ENCODE measurements at regions not wholly inside any gene's neighbourhood (a gene's known extent, or its start where the extent isn't known, plus 50 kb on each side); places are given as distances from the start of the nearest gene placed in this dataset.

DNA sequence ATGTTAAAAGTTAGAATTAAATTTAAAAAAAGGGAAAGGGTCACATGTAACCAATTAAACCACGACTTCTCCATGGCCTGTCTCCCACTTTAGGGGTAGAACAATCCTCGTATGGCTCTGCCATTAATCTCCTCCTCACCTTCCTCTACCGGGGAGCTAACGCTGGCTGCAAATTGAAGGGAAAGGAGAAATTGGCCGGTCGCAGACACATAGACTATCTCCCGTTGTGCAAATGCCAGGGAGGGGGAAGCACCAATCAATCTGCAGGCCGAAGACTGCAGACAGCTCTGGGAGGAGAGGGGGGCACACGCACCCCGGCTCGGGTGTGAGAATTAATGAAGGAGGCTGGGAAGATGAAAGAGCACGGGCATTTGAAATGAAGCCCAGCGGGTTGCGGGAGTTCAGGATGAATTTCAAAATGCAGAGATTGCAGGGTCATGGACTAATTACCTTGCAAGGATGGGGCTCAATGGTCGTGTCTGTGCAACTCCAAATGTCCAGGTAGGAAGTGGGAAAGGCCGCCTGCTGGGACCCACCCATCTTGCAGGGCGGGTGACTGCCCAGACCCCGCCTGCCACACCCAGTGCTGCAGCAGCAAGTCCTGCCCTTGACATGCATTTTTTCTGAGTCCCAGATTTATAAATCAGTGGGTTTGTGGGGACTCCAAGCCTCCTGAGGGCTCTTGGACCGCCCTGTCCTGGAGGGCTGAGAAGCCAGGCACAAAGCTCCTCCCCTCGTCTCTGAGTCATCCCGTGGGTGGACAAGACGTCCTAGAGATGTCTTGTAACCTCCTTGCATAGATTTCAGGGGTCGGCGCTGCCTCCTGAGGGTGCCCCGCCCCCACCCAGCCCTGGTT lies 534.2 kb downstream of the TBC1D22A start:
- TF ChIP-seq, protein P1, sequence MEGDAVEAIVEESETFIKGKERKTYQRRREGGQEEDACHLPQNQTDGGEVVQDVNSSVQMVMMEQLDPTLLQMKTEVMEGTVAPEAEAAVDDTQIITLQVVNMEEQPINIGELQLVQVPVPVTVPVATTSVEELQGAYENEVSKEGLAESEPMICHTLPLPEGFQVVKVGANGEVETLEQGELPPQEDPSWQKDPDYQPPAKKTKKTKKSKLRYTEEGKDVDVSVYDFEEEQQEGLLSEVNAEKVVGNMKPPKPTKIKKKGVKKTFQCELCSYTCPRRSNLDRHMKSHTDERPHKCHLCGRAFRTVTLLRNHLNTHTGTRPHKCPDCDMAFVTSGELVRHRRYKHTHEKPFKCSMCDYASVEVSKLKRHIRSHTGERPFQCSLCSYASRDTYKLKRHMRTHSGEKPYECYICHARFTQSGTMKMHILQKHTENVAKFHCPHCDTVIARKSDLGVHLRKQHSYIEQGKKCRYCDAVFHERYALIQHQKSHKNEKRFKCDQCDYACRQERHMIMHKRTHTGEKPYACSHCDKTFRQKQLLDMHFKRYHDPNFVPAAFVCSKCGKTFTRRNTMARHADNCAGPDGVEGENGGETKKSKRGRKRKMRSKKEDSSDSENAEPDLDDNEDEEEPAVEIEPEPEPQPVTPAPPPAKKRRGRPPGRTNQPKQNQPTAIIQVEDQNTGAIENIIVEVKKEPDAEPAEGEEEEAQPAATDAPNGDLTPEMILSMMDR (IDR thresholded peaks at IDR 0.05): no peak
- TF ChIP-seq EZH2 (IDR thresholded peaks at IDR 0.05; ENCODE audit: borderline replicate concordance, insufficient read depth, low read depth, low read length, poor library complexity, severe bottlenecking): no peak
